ENCODE measurements at regions not wholly inside any gene's neighbourhood (a gene's known extent, or its start where the extent isn't known, plus 50 kb on each side); places are given as distances from the start of the nearest gene placed in this dataset.

- Histone ChIP-seq H3K4me3 (no peak overlapping the region), H3K4me1 (replicated peaks in 1 of 2) (no peaks in the 10 kb centered on the region), H3K27ac (no peak overlapping the region)
- WGBS, 10 experiments = 67% methylated on average over 2 of the region's 4 CpGs; no CpG with 5 or more reads in 9 of the 10 experiments
- in situ Hi-C loops (cut with MboI; ENCODE audit: low pct_unique_long_range_greater_than_20kb in 2 of 9, low sequenced_read_pairs in 9 of 9, unreplicated experiment in 9 of 9) = loop anchor here in 2 of 9 experiments (25.0 kb wide), 1 partner anchor 172 kb away; no protein-coding TSS in a partner anchor
- no peak for ATAC-seq (replicated peaks in 6 of 8)
These were observed 58.9 kb downstream of the TFDP3 start for GRCh38 chrX:133159205-133159604.

GRCh38 chrX:133151336-133151735 is 54.4 kb upstream of the USP26 start:
- peak in 1 of 8 experiments; percentile 56 for ATAC-seq (replicated peaks in 6 of 8)
- no peak overlapping the region for H3K27ac ChIP-seq
- no peak overlapping the region for H3K4me3 ChIP-seq
- H3K4me1 ChIP-seq (replicated peaks in 1 of 2) = no peaks in the 10 kb centered on the region
- in situ Hi-C loops (cut with MboI; ENCODE audit: low pct_unique_long_range_greater_than_20kb in 2 of 9, low sequenced_read_pairs in 9 of 9, unreplicated experiment in 9 of 9) = loop anchor here in 2 of 9 experiments (25.0 kb wide), 1 partner anchor 164 kb away; no protein-coding TSS in a partner anchor
- 44 to 100% methylated on average over 1 of the region's 1 CpG; no CpG with 5 or more reads in 8 of the 10 experiments for WGBS, 10 experiments

DNA sequence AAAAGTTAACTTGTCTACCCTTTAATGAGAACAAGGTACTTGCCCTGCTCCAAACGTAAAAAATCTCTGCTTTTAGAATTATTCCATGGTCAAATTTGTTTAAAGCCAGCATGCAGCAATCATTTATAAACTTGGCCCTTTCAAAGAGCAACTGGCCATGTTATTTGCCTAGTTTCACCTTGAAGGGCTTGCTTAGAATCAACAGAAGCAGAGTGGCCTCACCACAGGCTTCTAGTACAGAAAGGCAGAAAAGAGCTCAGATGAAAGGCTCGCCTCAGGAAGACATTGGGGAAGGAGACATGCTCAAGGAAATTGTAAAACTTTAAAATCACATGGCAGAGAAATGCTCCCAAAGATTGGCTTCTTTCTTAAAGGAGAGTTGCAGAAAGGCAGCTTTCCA is 53.8 kb upstream of the USP26 start:
- H3K4me1 ChIP-seq (replicated peaks in 1 of 2) = no peaks in the 10 kb centered on the region
- H3K4me3 ChIP-seq = no peak overlapping the region
- WGBS, 10 experiments = 0 to 80% (median 46%) methylated on average over 1 to 2 of the region's 2 CpGs; no CpG with 5 or more reads in 5 of the 10 experiments
- ATAC-seq (replicated peaks in 6 of 8) = no peak
- no peak overlapping the region for H3K27ac ChIP-seq
- in situ Hi-C loops (cut with MboI; ENCODE audit: low pct_unique_long_range_greater_than_20kb in 2 of 9, low sequenced_read_pairs in 9 of 9, unreplicated experiment in 9 of 9) = loop anchor here in 2 of 9 experiments (25.0 kb wide), 1 partner anchor 163 kb away; no protein-coding TSS in a partner anchor
